Activated T-cell treated with anti-CD3 and anti-CD28 coated beads, Interleukin-2, amount 50 U/mL, for 72 hours (primary cell): ENCODE measurements at regions not wholly inside any gene's neighbourhood (a gene's known extent, or its start where the extent isn't known, plus 50 kb on each side); places are given as distances from the start of the nearest gene placed in this dataset.

Experiments
- ATAC-seq, 2 donors: fragments of 150-1000 bp; cut with Tn5 transposase; replicated peaks in 1 of 2; 2 replicates each; pipeline ENCODE4 v1.10.0; 2021; ENCODE audit warnings: moderate library complexity in 2 of 2, mild to moderate bottlenecking in 1 of 2
- DNase-seq, 2 donors: peaks; one replicate each; pipeline ENCODE4 v3.0.0; 2021 to 2022; ENCODE audit warnings: mixed read lengths in 1 of 2
- H3K27ac Mint-ChIP-seq: one replicate; pipeline ENCODE4 v1.8.0; 2022; ENCODE audit warnings: mild to moderate bottlenecking, moderate library complexity, mixed read lengths
- H3K27me3 Mint-ChIP-seq: one replicate; pipeline ENCODE4 v1.8.0; 2022; ENCODE audit warnings: low read depth, mixed read lengths
- H3K36me3 Mint-ChIP-seq, 2 donors: one replicate each; pipeline ENCODE4 v1.8.0; 2022; ENCODE audit warnings: mixed read lengths in 2 of 2, mild to moderate bottlenecking in 1 of 2; ENCODE audit not compliant: insufficient read depth in 2 of 2
- H3K4me1 Mint-ChIP-seq: one replicate; pipeline ENCODE4 v1.8.0; 2022; ENCODE audit warnings: low read depth, mixed read lengths
- H3K4me3 Mint-ChIP-seq, 2 donors: one replicate each; pipeline ENCODE4 v1.8.0; 2022; ENCODE audit warnings: mild to moderate bottlenecking in 2 of 2, mixed read lengths in 2 of 2, moderate library complexity in 2 of 2
- H3K9me3 Mint-ChIP-seq, 2 donors: one replicate each; pipeline ENCODE4 v1.8.0; 2022; ENCODE audit warnings: mixed read lengths in 2 of 2

DNA sequence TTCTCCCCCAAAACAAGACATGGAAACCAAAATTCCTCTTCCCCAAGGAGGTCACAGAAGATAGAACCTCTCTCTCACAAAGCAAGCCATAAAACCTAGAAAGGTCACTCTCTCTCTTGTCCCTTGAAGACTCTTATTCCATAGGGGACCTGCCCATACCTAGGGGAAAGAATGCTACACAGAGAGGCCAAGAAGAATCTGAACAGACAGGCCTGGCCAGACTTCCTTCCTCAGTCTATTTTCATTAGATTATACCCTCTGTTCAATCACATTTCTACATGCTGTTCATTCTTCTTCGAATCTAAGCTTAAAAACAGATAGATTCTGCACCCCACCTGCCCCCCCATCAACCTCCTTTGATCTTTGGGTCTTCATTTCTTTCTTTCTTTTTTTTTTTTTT lies 206.8 kb downstream of the TLE4 start:
- DNase-seq (no peak), ATAC-seq (no peak)
- Mint-ChIP-seq H3K4me1 (no peaks in the 10 kb centered on the region), H3K27ac (no peak overlapping the region), H3K4me3 (no peak overlapping the region), H3K9me3 (peaks cover 0 to 2% of the 10 kb centered on the region in 2 donors), H3K27me3 (no peaks in the 10 kb centered on the region), H3K36me3 (no peaks in the 10 kb centered on the region)

GRCh38 chr9:79776581-79776980 lies 204.8 kb downstream of the TLE4 start:
- Mint-ChIP-seq H3K9me3 (peaks cover 0 to 1% of the 10 kb centered on the region in 2 donors), H3K4me1 (no peaks in the 10 kb centered on the region)

More at GRCh38 chr9:79776581-79776980, 204.8 kb downstream of the TLE4 start:
- Mint-ChIP-seq H3K36me3 (no peaks in the 10 kb centered on the region), H3K4me3 (no peak overlapping the region), H3K27ac (no peak overlapping the region), H3K27me3 (peaks cover 9% of the 10 kb centered on the region)
- no peak for DNase-seq
- no peak for ATAC-seq
